EL (cell line): ENCODE measurements at regions not wholly inside any gene's neighbourhood (a gene's known extent, or its start where the extent isn't known, plus 50 kb on each side); places are given as distances from the start of the nearest gene placed in this dataset.
A peak's percentile ranks its signal among the peaks of the same experiment; 100 is the strongest.

Experiments
- DNase-seq: peaks from one replicate; pipeline ENCODE4 v3.0.0-alpha.2; 2016

- peak; percentile 53 for DNase-seq
Observed at GRCh38 chr4:20615486-20616260, 84.6 kb upstream of the PACRGL start.

- DNase-seq = no peak
Observed at GRCh38 chr4:20616313-20616712, 83.9 kb upstream of the PACRGL start.

- no peak for DNase-seq
Observed at GRCh38 chr4:20616848-20617247, 83.4 kb upstream of the PACRGL start.

GRCh38 chr4:20617678-20618396 lies 82.4 kb upstream of the PACRGL start:
- DNase-seq = no peak

GRCh38 chr4:20618731-20619130 lies 81.5 kb upstream of the PACRGL start:
- DNase-seq = no peak

GRCh38 chr4:20621476-20621875 lies 78.8 kb upstream of the PACRGL start:
- DNase-seq = no peak

DNA sequence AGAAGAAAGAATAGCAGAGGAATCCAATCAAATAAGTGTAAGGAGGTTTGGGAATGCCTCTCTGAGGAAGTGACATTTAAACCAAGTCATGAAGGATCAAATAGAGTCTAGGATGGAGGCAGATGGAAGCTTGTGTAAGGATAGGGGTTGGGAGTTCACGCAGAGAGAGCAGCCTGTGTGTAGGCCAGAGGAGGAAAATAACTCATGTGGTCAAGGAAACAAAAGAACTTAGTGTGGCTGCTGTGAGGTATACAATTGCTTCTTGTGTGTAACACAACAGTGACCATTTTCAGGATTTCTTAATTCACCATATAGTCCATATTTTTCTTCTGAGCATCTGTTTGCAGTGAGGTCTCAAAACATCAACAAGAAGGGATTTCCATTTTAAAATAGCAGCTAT lies 77.6 kb upstream of the PACRGL start:
- DNase-seq = no peak

- DNase-seq = no peak
Observed at GRCh38 chr4:20623939-20624338, 76.3 kb upstream of the PACRGL start.

- DNase-seq = peak; percentile 17
Observed at GRCh38 chr4:20624793-20625374, 75.4 kb upstream of the PACRGL start.

GRCh38 chr4:20625426-20625825 lies 74.8 kb upstream of the PACRGL start:
- no peak for DNase-seq

DNA sequence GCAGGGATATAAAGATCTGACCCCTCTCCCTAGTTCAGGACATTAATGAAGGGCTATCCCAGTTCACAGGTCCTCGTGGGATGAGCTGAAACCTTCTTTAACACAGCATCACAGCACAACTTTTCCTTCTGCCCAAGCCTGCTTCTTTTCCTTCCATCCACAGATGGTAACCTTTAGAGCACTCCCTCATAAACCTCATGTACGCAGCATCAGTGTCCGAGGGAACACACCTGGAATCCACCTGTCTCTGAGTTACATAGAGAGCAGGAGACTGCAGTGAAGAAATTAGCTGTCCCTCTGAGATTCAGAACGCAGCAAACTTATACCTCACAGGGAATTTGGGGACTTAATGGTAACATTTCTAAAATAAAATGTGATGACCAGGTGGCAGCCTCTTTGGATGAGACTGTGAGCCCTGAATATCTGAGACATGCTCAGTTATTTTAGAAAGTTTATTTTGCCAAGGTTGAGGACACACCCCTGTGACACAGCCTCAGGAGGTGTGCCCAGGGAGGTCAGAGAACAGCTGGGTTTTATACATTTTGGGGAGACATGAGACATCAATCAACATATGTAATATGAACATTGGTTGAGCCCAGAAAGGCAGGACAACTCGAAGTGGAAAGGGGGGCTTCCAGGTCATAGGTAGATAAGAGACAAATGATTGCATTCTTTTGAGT lies 73.8 kb upstream of the PACRGL start:
- DNase-seq = no peak

- DNase-seq = no peak
Observed at GRCh38 chr4:20627866-20628265, 72.4 kb upstream of the PACRGL start.

DNA sequence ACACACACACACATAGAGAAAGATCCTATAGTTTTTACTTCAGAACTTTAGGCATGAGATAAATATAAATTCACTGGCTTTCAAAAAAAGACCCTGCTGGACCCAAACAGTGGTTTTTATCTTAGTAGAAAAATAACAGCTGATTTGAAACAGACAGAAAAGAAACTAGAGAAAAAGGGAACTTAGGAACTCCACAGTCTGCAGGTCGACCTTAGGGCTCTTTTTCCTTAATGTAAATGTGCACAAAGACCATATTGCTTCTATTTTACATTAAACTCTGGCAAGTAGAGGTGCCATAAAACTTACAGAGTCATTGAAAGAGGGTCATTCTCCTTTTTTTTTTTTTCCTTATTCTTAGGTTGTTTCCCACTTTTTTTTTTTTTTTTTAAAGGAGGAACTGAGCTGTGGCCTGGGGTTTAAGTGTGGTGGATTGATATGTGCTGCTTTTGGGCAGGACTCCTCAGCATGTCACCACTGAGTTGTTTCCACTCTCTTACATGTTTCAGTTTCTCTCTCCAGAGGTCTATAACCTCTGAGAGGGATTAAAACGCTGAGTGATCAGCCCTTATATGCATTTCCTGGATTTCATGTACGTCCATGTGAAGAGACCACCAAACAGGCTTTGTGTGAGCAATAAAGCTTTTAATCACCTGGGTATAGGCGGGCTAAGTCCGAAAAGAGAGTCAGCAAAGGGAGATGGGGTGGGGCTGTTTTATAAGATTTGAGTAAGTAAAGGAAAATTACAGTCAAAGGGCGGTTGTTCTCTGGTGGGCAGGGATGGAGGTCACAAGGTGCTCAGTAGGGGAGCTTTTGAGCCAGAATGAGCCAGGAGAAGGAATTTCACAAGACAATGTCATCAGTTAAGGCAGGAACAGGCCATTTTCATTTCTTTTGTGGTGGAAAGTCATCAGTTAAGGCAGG lies 70.8 kb upstream of the PACRGL start:
- no peak for DNase-seq

DNA sequence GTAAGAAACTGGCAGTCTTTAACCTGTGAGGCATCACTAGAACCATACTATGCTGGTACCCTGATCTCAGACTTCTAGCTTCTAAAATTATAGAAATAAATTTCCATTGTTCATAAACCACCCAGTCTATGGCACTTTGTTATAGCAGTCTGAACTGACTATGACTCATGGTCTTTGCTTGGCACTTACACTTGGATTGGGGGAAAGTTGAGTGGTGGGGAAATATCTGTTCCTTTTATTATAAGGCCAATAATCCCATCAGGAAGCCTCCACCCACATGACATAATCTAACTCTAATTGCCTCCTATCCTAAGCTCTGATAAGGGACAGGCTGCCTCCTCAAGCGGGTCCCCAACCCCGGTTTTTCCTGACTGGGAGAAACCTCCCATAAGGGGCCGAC lies 61.4 kb upstream of the PACRGL start:
- no peak for DNase-seq

GRCh38 chr4:20639346-20639745 lies 60.9 kb upstream of the PACRGL start:
- DNase-seq = no peak

GRCh38 chr4:20640989-20641388 lies 59.3 kb upstream of the PACRGL start:
- DNase-seq = no peak

DNA sequence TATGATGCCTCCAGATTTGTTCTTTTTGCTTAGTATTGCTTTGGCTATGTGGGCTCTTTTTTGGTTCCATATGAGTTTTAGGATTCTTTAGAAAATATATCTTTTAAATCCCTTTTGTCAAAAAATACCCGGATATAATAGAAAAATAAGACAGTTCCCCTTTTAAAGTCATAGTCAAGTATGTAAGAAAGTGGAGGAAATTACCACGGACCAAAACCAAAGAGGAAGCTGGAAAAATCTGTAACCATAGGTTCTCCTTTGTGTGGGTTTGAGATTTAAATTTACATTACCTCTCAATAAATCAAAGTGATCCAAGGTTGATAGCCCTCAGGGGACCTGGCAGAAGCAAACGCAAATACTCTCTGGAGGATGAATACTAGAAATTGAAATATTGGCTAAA lies 58.3 kb upstream of the PACRGL start:
- DNase-seq = no peak

DNA sequence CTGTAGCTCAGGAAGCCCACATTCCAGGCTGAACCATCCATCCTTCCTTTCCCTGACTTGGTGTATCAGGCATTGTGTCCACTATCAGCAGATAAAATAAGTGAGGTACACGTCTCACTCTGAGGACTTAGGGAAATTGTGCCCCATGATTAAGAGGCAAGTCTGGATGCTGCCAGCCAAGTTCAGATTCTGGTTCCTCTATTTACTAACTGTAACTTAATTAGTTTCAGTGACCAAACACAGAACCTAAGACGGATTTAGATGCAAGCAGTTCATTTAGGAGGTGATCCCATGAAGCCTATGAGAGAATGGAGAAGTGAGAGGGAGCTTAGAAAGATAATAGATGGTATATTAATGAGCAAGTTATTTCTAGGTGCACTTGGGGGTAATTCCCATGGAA lies 56.6 kb upstream of the PACRGL start:
- DNase-seq = no peak

DNA sequence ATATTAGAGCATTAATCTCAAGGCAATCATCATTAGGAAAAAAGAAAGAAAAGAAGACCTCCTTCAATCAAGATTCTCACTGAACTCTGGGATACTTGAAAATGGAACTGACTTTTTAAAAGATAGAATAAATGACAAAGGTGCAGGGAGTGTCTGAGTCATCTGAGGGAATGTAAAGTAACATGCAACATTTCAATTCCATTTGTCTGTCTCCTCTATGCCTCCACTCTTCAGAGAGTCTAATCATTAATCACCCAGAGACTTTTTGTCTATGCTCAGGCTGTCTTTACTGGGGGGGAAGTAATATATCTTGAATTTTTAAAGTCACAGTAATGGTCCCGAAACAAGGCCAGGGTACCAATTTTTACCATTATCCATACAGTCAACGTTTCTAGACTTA lies 55.0 kb upstream of the PACRGL start:
- DNase-seq = no peak

- no peak for DNase-seq
Observed at GRCh38 chr4:20646287-20646686, 54.0 kb upstream of the PACRGL start.
